Fibroblast of lung (primary cell): ENCODE measurements at regions not wholly inside any gene's neighbourhood (a gene's known extent, or its start where the extent isn't known, plus 50 kb on each side); places are given as distances from the start of the nearest gene placed in this dataset.

Experiments used
- EZH2 ChIP-seq: IDR thresholded peaks from 2 replicates; pipeline ENCODE4 v1.5.1; 2012; ENCODE audit warnings: low read length, control low read depth, mild to moderate bottlenecking; ENCODE audit errors: missing control alignments
- TF ChIP-seq, protein P1 (sequence below), 2 donors: IDR thresholded peaks in 1 of 2; conservative IDR thresholded peaks in 1 of 2; 1 replicate in 1 of 2; 2 replicates in 1 of 2; pipeline ENCODE4 v1.5.1; 2011 to 2012; ENCODE audit warnings: low read length in 2 of 2, control low read depth in 1 of 2, inconsistent platforms in 1 of 2, low read depth in 1 of 2, mild to moderate bottlenecking in 1 of 2

DNA sequence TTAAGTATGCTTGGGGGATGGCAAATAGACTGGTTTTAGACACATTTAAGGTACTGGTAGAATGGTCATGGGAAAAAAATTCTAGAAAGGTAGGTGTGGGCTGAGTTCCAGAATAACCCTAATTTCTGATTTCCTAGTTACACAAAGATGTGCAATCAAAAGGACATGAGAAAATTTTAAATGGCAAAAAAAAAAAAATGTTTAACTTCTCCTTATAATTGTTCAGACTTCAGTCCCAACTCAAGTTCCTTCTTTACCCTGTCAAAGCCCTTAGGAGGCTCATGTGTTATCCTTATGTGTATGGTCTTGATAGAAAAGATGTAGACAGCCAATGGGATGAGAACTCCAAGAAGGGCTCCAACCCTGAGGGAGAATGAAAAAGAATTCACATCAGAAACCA is 153.3 kb upstream of the PLEKHG7 start:
- TF ChIP-seq, protein P1, sequence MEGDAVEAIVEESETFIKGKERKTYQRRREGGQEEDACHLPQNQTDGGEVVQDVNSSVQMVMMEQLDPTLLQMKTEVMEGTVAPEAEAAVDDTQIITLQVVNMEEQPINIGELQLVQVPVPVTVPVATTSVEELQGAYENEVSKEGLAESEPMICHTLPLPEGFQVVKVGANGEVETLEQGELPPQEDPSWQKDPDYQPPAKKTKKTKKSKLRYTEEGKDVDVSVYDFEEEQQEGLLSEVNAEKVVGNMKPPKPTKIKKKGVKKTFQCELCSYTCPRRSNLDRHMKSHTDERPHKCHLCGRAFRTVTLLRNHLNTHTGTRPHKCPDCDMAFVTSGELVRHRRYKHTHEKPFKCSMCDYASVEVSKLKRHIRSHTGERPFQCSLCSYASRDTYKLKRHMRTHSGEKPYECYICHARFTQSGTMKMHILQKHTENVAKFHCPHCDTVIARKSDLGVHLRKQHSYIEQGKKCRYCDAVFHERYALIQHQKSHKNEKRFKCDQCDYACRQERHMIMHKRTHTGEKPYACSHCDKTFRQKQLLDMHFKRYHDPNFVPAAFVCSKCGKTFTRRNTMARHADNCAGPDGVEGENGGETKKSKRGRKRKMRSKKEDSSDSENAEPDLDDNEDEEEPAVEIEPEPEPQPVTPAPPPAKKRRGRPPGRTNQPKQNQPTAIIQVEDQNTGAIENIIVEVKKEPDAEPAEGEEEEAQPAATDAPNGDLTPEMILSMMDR (conservative IDR thresholded peaks at IDR 0.05 in 1 of 2, IDR thresholded peaks at IDR 0.05 in 1 of 2; ENCODE audit: low read depth in 1 of 2, low read length in 2 of 2) = no peak
- no peak for TF ChIP-seq EZH2
